DND-41 (cell line): ENCODE measurements at regions not wholly inside any gene's neighbourhood (a gene's known extent, or its start where the extent isn't known, plus 50 kb on each side); places are given as distances from the start of the nearest gene placed in this dataset.

Experiments used
- ATAC-seq: fragments of 200-7000 bp; cut with Tn5 transposase; 3 replicates; pipeline ENCODE4 v1.9.1; 2021; ENCODE audit warnings: low read depth; ENCODE audit not compliant: insufficient read depth
- DNase-seq: peaks from one replicate; pipeline ENCODE4 v3.0.0-alpha.2; 2020
- H2AFZ ChIP-seq: 2 replicates; pipeline ENCODE4 v1.6.0; 2012; ENCODE audit warnings: low read depth, low read length
- H3K27ac ChIP-seq: 2 replicates; pipeline ENCODE4 v1.5.1; 2012; ENCODE audit warnings: low read length, inconsistent platforms
- H3K27me3 ChIP-seq: fragments of 200-600 bp; sonication (generic); 2 replicates; pipeline ENCODE4 v1.6.0; 2012; ENCODE audit warnings: low read length, mild to moderate bottlenecking, inconsistent platforms; ENCODE audit not compliant: insufficient read depth, poor library complexity
- H3K36me3 ChIP-seq: 2 replicates; pipeline ENCODE4 v1.5.1; 2012; ENCODE audit warnings: low read length, inconsistent platforms; ENCODE audit not compliant: insufficient read depth
- H3K4me1 ChIP-seq: 2 replicates; pipeline ENCODE4 v1.5.1; 2012; ENCODE audit warnings: mild to moderate bottlenecking, low read length; ENCODE audit not compliant: insufficient read depth
- H3K4me2 ChIP-seq: 2 replicates; pipeline ENCODE4 v1.6.0; 2012; ENCODE audit warnings: mild to moderate bottlenecking, moderate library complexity, low read length, inconsistent platforms; ENCODE audit not compliant: insufficient read depth
- H3K4me3 ChIP-seq, 2 experiments: fragments of 200-600 bp in 1 of 2; shearing (Covaris generic) in 1 of 2; 2 replicates each; pipeline ENCODE4 v1.5.1; 2012 to 2016; ENCODE audit warnings: inconsistent platforms in 2 of 2, low read length in 2 of 2, mild to moderate bottlenecking in 2 of 2, low read depth in 1 of 2, moderate library complexity in 1 of 2
- H3K79me2 ChIP-seq: 2 replicates; pipeline ENCODE4 v1.6.0; 2012; ENCODE audit warnings: low read length, inconsistent platforms; ENCODE audit not compliant: insufficient read depth
- H3K9ac ChIP-seq: 2 replicates; pipeline ENCODE4 v1.6.0; 2012; ENCODE audit warnings: low read depth, mild to moderate bottlenecking, inconsistent platforms, low read length, moderate library complexity
- H3K9me3 ChIP-seq: 2 replicates; pipeline ENCODE4 v1.5.1; 2012; ENCODE audit warnings: low read length, moderate library complexity, mild to moderate bottlenecking, inconsistent platforms; ENCODE audit not compliant: insufficient read depth, severe bottlenecking
- H4K20me1 ChIP-seq: 2 replicates; pipeline ENCODE4 v1.6.0; 2012; ENCODE audit warnings: low read length; ENCODE audit not compliant: insufficient read depth
- EZH2 ChIP-seq: IDR thresholded peaks from 3 replicates; pipeline ENCODE4 v1.6.1; 2012; ENCODE audit warnings: borderline replicate concordance, low read depth, mild to moderate bottlenecking, moderate library complexity, low read length, inconsistent platforms; ENCODE audit not compliant: severe bottlenecking
- TF ChIP-seq, protein P1 (sequence below): IDR thresholded peaks from 2 replicates; pipeline ENCODE4 v1.5.1; 2012; ENCODE audit warnings: borderline replicate concordance, low read length, moderate library complexity, mild to moderate bottlenecking; ENCODE audit not compliant: poor library complexity, severe bottlenecking; ENCODE audit errors: extremely low read depth

GRCh38 chrX:28311466-28311865 is 275.8 kb upstream of the IL1RAPL1 start:
- no peaks in the 10 kb centered on the region for H3K36me3 ChIP-seq
- no peaks in the 10 kb centered on the region for H3K9me3 ChIP-seq
- H3K4me3 ChIP-seq = no peak overlapping the region
- no peak for DNase-seq
- no peak for TF ChIP-seq EZH2
- TF ChIP-seq, protein P1, sequence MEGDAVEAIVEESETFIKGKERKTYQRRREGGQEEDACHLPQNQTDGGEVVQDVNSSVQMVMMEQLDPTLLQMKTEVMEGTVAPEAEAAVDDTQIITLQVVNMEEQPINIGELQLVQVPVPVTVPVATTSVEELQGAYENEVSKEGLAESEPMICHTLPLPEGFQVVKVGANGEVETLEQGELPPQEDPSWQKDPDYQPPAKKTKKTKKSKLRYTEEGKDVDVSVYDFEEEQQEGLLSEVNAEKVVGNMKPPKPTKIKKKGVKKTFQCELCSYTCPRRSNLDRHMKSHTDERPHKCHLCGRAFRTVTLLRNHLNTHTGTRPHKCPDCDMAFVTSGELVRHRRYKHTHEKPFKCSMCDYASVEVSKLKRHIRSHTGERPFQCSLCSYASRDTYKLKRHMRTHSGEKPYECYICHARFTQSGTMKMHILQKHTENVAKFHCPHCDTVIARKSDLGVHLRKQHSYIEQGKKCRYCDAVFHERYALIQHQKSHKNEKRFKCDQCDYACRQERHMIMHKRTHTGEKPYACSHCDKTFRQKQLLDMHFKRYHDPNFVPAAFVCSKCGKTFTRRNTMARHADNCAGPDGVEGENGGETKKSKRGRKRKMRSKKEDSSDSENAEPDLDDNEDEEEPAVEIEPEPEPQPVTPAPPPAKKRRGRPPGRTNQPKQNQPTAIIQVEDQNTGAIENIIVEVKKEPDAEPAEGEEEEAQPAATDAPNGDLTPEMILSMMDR = no peak
- H4K20me1 ChIP-seq = no peaks in the 10 kb centered on the region
- no peak overlapping the region for H3K9ac ChIP-seq
- H3K27ac ChIP-seq = no peak overlapping the region
- no peak for ATAC-seq
- no peak overlapping the region for H2AFZ ChIP-seq
- H3K27me3 ChIP-seq = no peaks in the 10 kb centered on the region
- H3K4me1 ChIP-seq = no peaks in the 10 kb centered on the region
- H3K4me2 ChIP-seq = no peak overlapping the region
- H3K79me2 ChIP-seq = no peaks in the 10 kb centered on the region

DNA sequence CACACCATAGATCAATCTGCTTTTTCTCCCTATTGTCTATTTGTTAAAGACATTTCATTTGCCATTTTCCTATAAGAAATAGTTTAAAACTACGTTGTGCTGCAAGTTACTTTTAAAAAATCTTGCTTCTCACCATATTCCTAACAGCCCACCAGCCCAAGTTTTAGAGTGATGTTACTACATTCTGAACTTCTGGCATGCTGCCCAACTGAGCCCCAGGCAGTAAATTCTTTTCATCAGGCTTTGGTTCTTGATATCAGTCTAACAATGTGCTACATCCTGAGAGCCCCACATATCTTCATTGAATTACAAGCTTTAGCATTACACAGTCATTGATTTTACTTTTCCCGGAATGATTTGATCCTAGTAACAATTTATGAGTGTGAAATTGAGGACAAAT is 283.8 kb upstream of the IL1RAPL1 start:
- no peak for DNase-seq
- H3K79me2 ChIP-seq = no peaks in the 10 kb centered on the region
- H2AFZ ChIP-seq = no peak overlapping the region
- no peak for ATAC-seq
- no peak overlapping the region for H3K27ac ChIP-seq
- no peaks in the 10 kb centered on the region for H3K36me3 ChIP-seq
- H3K9ac ChIP-seq = no peak overlapping the region
- H3K4me3 ChIP-seq = no peak overlapping the region
- no peaks in the 10 kb centered on the region for H3K9me3 ChIP-seq
- no peaks in the 10 kb centered on the region for H3K4me1 ChIP-seq
- TF ChIP-seq EZH2 = no peak
- TF ChIP-seq, protein P1 = no peak
- H3K4me2 ChIP-seq = no peak overlapping the region
- H4K20me1 ChIP-seq = no peaks in the 10 kb centered on the region
- H3K27me3 ChIP-seq = no peaks in the 10 kb centered on the region

DNA sequence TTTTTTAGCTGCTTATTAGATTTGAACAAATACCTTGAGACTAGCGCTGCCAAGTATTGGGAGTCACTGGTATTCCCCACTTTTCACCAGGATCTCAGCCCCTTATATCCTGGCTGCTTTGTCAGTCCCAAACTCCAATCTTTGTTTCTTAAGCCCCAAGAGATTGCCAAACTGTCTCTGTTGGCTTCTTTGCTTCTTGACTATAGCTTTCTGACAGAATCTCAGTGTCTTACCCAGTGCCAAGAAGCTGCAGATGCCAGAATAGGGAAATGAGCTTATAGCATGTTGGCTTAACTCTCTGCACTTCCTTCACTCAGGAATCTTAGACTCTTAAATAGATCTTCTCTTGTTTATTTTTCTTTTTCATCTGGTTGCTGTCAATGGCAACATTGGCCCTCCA is 297.5 kb upstream of the DCAF8L1 start:
- H3K9me3 ChIP-seq = no peaks in the 10 kb centered on the region
- no peak overlapping the region for H2AFZ ChIP-seq
- no peak overlapping the region for H3K9ac ChIP-seq
- H4K20me1 ChIP-seq = no peaks in the 10 kb centered on the region
- no peak overlapping the region for H3K4me3 ChIP-seq
- DNase-seq = no peak
- H3K27ac ChIP-seq = no peak overlapping the region
- no peak for ATAC-seq
- no peaks in the 10 kb centered on the region for H3K4me1 ChIP-seq
- no peak overlapping the region for H3K4me2 ChIP-seq
- H3K79me2 ChIP-seq = no peaks in the 10 kb centered on the region
- TF ChIP-seq EZH2 = no peak
- TF ChIP-seq, protein P1 = no peak
- no peaks in the 10 kb centered on the region for H3K36me3 ChIP-seq
- H3K27me3 ChIP-seq = no peaks in the 10 kb centered on the region

GRCh38 chrX:28278251-28278650 is 297.0 kb upstream of the DCAF8L1 start:
- H3K9me3 ChIP-seq = no peaks in the 10 kb centered on the region
- H3K27me3 ChIP-seq = no peaks in the 10 kb centered on the region

More at GRCh38 chrX:28278251-28278650, 297.0 kb upstream of the DCAF8L1 start:
- Histone ChIP-seq H3K4me3 (no peak overlapping the region), H3K4me1 (no peaks in the 10 kb centered on the region), H3K36me3 (no peaks in the 10 kb centered on the region), H3K4me2 (no peak overlapping the region), H4K20me1 (no peaks in the 10 kb centered on the region), H3K27ac (no peak overlapping the region), H3K9ac (no peak overlapping the region), H3K79me2 (no peaks in the 10 kb centered on the region), H2AFZ (no peak overlapping the region)
- TF ChIP-seq EZH2 = no peak
- TF ChIP-seq, protein P1 = no peak
- ATAC-seq (no peak), DNase-seq (no peak)
